H1 (cell line): ENCODE measurements at regions not wholly inside any gene's neighbourhood (a gene's known extent, or its start where the extent isn't known, plus 50 kb on each side); places are given as distances from the start of the nearest gene placed in this dataset.

Experiments used
- CTBP2 ChIP-seq: IDR thresholded peaks from 2 replicates; pipeline ENCODE4 v1.7.0; 2011; ENCODE audit warnings: borderline replicate concordance, mild to moderate bottlenecking, moderate library complexity, mixed read lengths, low read length; ENCODE audit not compliant: insufficient read depth, insufficient read length
- MAX ChIP-seq: IDR thresholded peaks from 2 replicates; pipeline ENCODE4 v1.6.1; 2012; ENCODE audit warnings: inconsistent platforms
- PHF8 ChIP-seq: fragments of 200-600 bp; sonication (generic); conservative IDR thresholded peaks from 2 replicates; pipeline ENCODE4 v1.7.1; 2012; ENCODE audit warnings: low read depth, mild to moderate bottlenecking, inconsistent platforms, low read length, moderate library complexity
- RNF2 ChIP-seq: fragments of 200-900, 300-1000 bp; sonication (generic); IDR thresholded peaks from 2 replicates; pipeline ENCODE4 v1.7.1; 2016; ENCODE audit warnings: borderline replicate concordance, low read depth, mild to moderate bottlenecking, antibody characterized with exemption, low read length; ENCODE audit not compliant: poor library complexity, severe bottlenecking; ENCODE audit errors: missing control alignments
- SIN3A ChIP-seq, 2 experiments: IDR thresholded peaks in 1 of 2; conservative IDR thresholded peaks in 1 of 2; 2 replicates each; pipeline ENCODE4 v1.6.1; 2011 to 2012; ENCODE audit warnings: low read length in 2 of 2, improper control_type of control experiment in 1 of 2, low read depth in 1 of 2, mild to moderate bottlenecking in 1 of 2
- YY1 ChIP-seq: IDR thresholded peaks from 2 replicates; pipeline ENCODE4 v1.6.1; 2011; ENCODE audit warnings: low read depth, mild to moderate bottlenecking, low read length

- no peak for TF ChIP-seq RNF2
- no peak for TF ChIP-seq PHF8
- TF ChIP-seq CTBP2: no peak
- TF ChIP-seq SIN3A (conservative IDR thresholded peaks at IDR 0.05 in 1 of 2, IDR thresholded peaks at IDR 0.05 in 1 of 2; ENCODE audit: low read depth in 1 of 2, low read length in 2 of 2): no peak
- no peak for TF ChIP-seq YY1
- TF ChIP-seq MAX: no peak
Measured at GRCh38 chr1:163914785-163915413, 593.1 kb downstream of the NUF2 start (continued).
